OCI-LY7 (cell line): ENCODE measurements at regions not wholly inside any gene's neighbourhood (a gene's known extent, or its start where the extent isn't known, plus 50 kb on each side); places are given as distances from the start of the nearest gene placed in this dataset.

Source experiments
- EZH2phosphoT487 ChIP-seq: fragments of 200-600 bp; sonication (generic); IDR thresholded peaks from 2 replicates; pipeline ENCODE4 v1.6.1; 2018; ENCODE audit warnings: low read depth, borderline replicate concordance, mild to moderate bottlenecking, mixed run types, antibody characterized with exemption, low read length, moderate library complexity, mixed read lengths
- TF ChIP-seq, protein P1 (sequence below): fragments of 200-600 bp; sonication (generic); conservative IDR thresholded peaks from 2 replicates; pipeline ENCODE4 v1.5.1; 2014; ENCODE audit warnings: mild to moderate bottlenecking, antibody characterized with exemption, low read length, moderate library complexity, mixed read lengths

DNA sequence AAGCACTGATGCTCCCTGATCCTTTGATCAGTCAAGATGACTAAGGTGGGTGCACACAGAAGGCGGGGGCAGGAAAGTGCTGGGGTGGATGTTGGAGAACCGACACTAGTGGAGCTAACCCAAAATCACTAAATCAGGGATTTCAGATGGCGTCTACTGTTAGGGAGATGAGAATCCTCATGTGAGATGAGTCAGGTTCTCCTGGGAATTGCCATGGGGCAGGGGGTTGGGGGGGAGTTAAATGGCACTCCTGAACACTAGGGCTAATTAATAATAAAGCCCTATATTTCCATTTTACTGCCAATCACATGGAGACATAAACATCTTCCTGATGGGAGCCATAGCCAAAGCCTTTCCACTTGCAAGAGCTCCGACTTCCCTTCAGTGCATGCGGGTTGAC lies 804.1 kb downstream of the KCNJ18 start:
- TF ChIP-seq, protein P1, sequence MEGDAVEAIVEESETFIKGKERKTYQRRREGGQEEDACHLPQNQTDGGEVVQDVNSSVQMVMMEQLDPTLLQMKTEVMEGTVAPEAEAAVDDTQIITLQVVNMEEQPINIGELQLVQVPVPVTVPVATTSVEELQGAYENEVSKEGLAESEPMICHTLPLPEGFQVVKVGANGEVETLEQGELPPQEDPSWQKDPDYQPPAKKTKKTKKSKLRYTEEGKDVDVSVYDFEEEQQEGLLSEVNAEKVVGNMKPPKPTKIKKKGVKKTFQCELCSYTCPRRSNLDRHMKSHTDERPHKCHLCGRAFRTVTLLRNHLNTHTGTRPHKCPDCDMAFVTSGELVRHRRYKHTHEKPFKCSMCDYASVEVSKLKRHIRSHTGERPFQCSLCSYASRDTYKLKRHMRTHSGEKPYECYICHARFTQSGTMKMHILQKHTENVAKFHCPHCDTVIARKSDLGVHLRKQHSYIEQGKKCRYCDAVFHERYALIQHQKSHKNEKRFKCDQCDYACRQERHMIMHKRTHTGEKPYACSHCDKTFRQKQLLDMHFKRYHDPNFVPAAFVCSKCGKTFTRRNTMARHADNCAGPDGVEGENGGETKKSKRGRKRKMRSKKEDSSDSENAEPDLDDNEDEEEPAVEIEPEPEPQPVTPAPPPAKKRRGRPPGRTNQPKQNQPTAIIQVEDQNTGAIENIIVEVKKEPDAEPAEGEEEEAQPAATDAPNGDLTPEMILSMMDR, result no peak
- no peak for TF ChIP-seq EZH2phosphoT487
